GM23338 (cell line): ENCODE measurements at regions not wholly inside any gene's neighbourhood (a gene's known extent, or its start where the extent isn't known, plus 50 kb on each side); places are given as distances from the start of the nearest gene placed in this dataset.

Experiments used
- ATAC-seq: fragments of 200-7000 bp; cut with Tn5 transposase; 3 replicates; pipeline ENCODE4 v1.9.1; 2020
- DNase-seq: peaks from one replicate; pipeline ENCODE4 v3.0.0-alpha.2; 2015; ENCODE audit warnings: low spot score
- H2AFZ ChIP-seq: fragments of 200-600 bp; sonication (generic); 2 replicates; pipeline ENCODE4 v1.8.0; 2016; ENCODE audit warnings: antibody characterized with exemption, mild to moderate bottlenecking, moderate library complexity
- H3F3A ChIP-seq: fragments of 200-600 bp; sonication (generic); replicated peaks from 2 replicates; pipeline ENCODE4 v1.8.0; 2017; ENCODE audit warnings: antibody characterized with exemption, mixed run types, low read depth
- H3K27ac ChIP-seq: fragments of 200-600 bp; sonication (generic); 2 replicates; pipeline ENCODE4 v1.6.1; 2016; ENCODE audit warnings: low read depth
- H3K27me3 ChIP-seq: fragments of 200-600 bp; sonication (generic); 2 replicates; pipeline ENCODE4 v1.8.0; 2016; ENCODE audit warnings: mild to moderate bottlenecking, mixed run types, moderate library complexity; ENCODE audit not compliant: insufficient read depth
- H3K36me3 ChIP-seq: fragments of 200-600 bp; sonication (generic); 2 replicates; pipeline ENCODE4 v1.8.0; 2016; ENCODE audit warnings: mild to moderate bottlenecking; ENCODE audit not compliant: insufficient read depth
- H3K4me1 ChIP-seq: fragments of 200-600 bp; sonication (generic); 2 replicates; pipeline ENCODE4 v1.8.0; 2016; ENCODE audit warnings: mild to moderate bottlenecking, moderate library complexity; ENCODE audit not compliant: insufficient read depth
- H3K4me2 ChIP-seq: fragments of 200-600 bp; sonication (generic); 2 replicates; pipeline ENCODE4 v1.7.1; 2017; ENCODE audit warnings: mixed run types
- H3K4me3 ChIP-seq: fragments of 200-600 bp; sonication (generic); 2 replicates; pipeline ENCODE4 v1.6.1; 2016; ENCODE audit warnings: mixed run types
- H3K79me2 ChIP-seq: fragments of 200-600 bp; sonication (generic); replicated peaks from 2 replicates; pipeline ENCODE4 v1.8.0; 2017; ENCODE audit warnings: mild to moderate bottlenecking; ENCODE audit not compliant: insufficient read depth
- H3K9me2 ChIP-seq: fragments of 200-600 bp; sonication (generic); 2 replicates; pipeline ENCODE4 v1.8.0; 2017; ENCODE audit not compliant: insufficient read depth
- H4K20me1 ChIP-seq: fragments of 200-600 bp; sonication (generic); replicated peaks from 2 replicates; pipeline ENCODE4 v1.8.0; 2017; ENCODE audit warnings: mild to moderate bottlenecking; ENCODE audit not compliant: insufficient read depth
- H3K27ac Mint-ChIP-seq: 2 replicates; pipeline ENCODE4 v1.8.0; 2020; ENCODE audit warnings: inconsistent platforms, mild to moderate bottlenecking, moderate library complexity, mixed read lengths
- H3K27me3 Mint-ChIP-seq: 3 replicates; pipeline ENCODE4 v1.8.0; 2022; ENCODE audit warnings: low read depth, mild to moderate bottlenecking, moderate library complexity, mixed read lengths, inconsistent platforms; ENCODE audit not compliant: insufficient read depth, poor library complexity
- H3K36me3 Mint-ChIP-seq: 3 replicates; pipeline ENCODE4 v1.8.0; 2021; ENCODE audit warnings: low read depth, mild to moderate bottlenecking, inconsistent platforms, moderate library complexity, mixed read lengths
- H3K4me1 Mint-ChIP-seq: 3 replicates; pipeline ENCODE4 v1.8.0; 2020; ENCODE audit warnings: mild to moderate bottlenecking, inconsistent platforms, mixed read lengths
- H3K4me3 Mint-ChIP-seq: 3 replicates; pipeline ENCODE4 v1.8.0; 2021; ENCODE audit warnings: moderate library complexity, mild to moderate bottlenecking, inconsistent platforms, mixed read lengths
- H3K9me3 Mint-ChIP-seq: 3 replicates; pipeline ENCODE4 v1.8.0; 2020; ENCODE audit warnings: moderate library complexity, mild to moderate bottlenecking, inconsistent platforms, mixed read lengths
- CREB1 ChIP-seq: fragments of 250-450 bp; sonication (Bioruptor Pico); IDR thresholded peaks from 2 replicates; pipeline ENCODE4 v1.5.0; 2020; ENCODE audit warnings: low read depth, mild to moderate bottlenecking, moderate library complexity
- EZH2 ChIP-seq: fragments of 200-600 bp; sonication (generic); IDR thresholded peaks from one replicate; pipeline ENCODE4 v1.8.0; 2017; ENCODE audit warnings: antibody characterized with exemption, mild to moderate bottlenecking, low read depth; ENCODE audit not compliant: unreplicated experiment
- EZH2phosphoT487 ChIP-seq: fragments of 200-600 bp; sonication (generic); IDR thresholded peaks from one replicate; pipeline ENCODE4 v1.8.1; 2018; ENCODE audit warnings: antibody characterized with exemption; ENCODE audit not compliant: unreplicated experiment
- JUNB ChIP-seq: IDR thresholded peaks from one replicate; pipeline ENCODE4 v1.6.1; 2016; ENCODE audit warnings: antibody characterized with exemption; ENCODE audit not compliant: unreplicated experiment
- NANOG ChIP-seq: IDR thresholded peaks from 2 replicates; pipeline ENCODE4 v1.6.1; 2016; ENCODE audit warnings: antibody characterized with exemption, borderline replicate concordance
- POLR2AphosphoS5 ChIP-seq: IDR thresholded peaks from 2 replicates; pipeline ENCODE4 v1.6.1; 2016; ENCODE audit warnings: antibody characterized with exemption, low read depth
- STAT1 ChIP-seq: IDR thresholded peaks from one replicate; pipeline ENCODE4 v1.6.1; 2016; ENCODE audit warnings: antibody characterized with exemption; ENCODE audit not compliant: unreplicated experiment
- ZNF114 ChIP-seq: fragments of 250-450 bp; sonication (Bioruptor Pico); IDR thresholded peaks from 2 replicates; pipeline ENCODE4 v1.5.0; 2020; ENCODE audit warnings: mild to moderate bottlenecking, moderate library complexity
- ZNF331 ChIP-seq: fragments of 250-450 bp; sonication (Bioruptor Pico); IDR thresholded peaks from 2 replicates; pipeline ENCODE4 v1.5.0; 2020; ENCODE audit warnings: low read depth, mild to moderate bottlenecking, moderate library complexity
- TF ChIP-seq, protein P1 (sequence below): IDR thresholded peaks from one replicate; pipeline ENCODE4 v1.6.1; 2018; ENCODE audit warnings: antibody characterized with exemption; ENCODE audit not compliant: unreplicated experiment
- TF ChIP-seq, protein P2 (sequence below): fragments of 250-450 bp; sonication (Bioruptor Pico); IDR thresholded peaks from 2 replicates; pipeline ENCODE4 v1.5.0; 2020; ENCODE audit warnings: mild to moderate bottlenecking, moderate library complexity
- TF ChIP-seq, protein P3 (sequence below), 2 experiments: fragments of 200-600 bp in 1 of 2; sonication (generic) in 1 of 2; conservative IDR thresholded peaks; 2 replicates each; pipeline versions ENCODE4 v1.5.1 to v1.6.1; 2016 to 2017; ENCODE audit warnings: antibody characterized with exemption in 2 of 2, low read depth in 2 of 2, mild to moderate bottlenecking in 2 of 2, moderate library complexity in 1 of 2
- TF ChIP-seq, protein P4 (sequence below): IDR thresholded peaks from 2 replicates; pipeline ENCODE4 v1.6.1; 2016; ENCODE audit warnings: antibody characterized with exemption

DNA sequence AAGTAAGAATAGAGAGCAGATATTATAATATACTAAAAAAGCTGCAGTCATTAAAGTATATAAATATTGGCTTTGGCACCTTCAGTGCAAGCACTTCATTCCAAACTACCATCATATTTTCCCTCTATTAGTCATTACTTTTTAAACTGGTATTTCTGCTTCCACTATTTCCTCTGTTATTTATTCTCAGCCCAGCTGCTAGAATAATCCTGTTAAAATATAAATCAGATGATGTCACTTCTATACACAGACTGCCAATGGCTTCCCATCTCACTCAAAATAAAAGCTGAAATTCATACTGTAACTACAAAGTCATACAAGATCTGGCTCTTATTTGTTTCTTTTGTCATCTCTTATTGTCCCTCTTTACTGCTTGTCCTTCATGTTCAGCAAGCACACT is 432.9 kb downstream of the TLE4 start:
- no peak for ATAC-seq
- no peak for DNase-seq
- Mint-ChIP-seq H3K27ac (no peak overlapping the region), H3K27me3 (no peaks in the 10 kb centered on the region), H3K36me3 (no peaks in the 10 kb centered on the region), H3K4me3 (no peak overlapping the region), H3K4me1 (no peaks in the 10 kb centered on the region), H3K9me3 (no peaks in the 10 kb centered on the region)
- H4K20me1 ChIP-seq: no peaks in the 10 kb centered on the region
- no peak overlapping the region for H3K4me3 ChIP-seq
- no peaks in the 10 kb centered on the region for H3K36me3 ChIP-seq
- TF ChIP-seq EZH2: no peak
- no peak for TF ChIP-seq POLR2AphosphoS5
- no peak for TF ChIP-seq EZH2phosphoT487
- TF ChIP-seq ZNF331 (CRISPR knock-in tag): no peak
- TF ChIP-seq JUNB: no peak
- TF ChIP-seq, protein P1, sequence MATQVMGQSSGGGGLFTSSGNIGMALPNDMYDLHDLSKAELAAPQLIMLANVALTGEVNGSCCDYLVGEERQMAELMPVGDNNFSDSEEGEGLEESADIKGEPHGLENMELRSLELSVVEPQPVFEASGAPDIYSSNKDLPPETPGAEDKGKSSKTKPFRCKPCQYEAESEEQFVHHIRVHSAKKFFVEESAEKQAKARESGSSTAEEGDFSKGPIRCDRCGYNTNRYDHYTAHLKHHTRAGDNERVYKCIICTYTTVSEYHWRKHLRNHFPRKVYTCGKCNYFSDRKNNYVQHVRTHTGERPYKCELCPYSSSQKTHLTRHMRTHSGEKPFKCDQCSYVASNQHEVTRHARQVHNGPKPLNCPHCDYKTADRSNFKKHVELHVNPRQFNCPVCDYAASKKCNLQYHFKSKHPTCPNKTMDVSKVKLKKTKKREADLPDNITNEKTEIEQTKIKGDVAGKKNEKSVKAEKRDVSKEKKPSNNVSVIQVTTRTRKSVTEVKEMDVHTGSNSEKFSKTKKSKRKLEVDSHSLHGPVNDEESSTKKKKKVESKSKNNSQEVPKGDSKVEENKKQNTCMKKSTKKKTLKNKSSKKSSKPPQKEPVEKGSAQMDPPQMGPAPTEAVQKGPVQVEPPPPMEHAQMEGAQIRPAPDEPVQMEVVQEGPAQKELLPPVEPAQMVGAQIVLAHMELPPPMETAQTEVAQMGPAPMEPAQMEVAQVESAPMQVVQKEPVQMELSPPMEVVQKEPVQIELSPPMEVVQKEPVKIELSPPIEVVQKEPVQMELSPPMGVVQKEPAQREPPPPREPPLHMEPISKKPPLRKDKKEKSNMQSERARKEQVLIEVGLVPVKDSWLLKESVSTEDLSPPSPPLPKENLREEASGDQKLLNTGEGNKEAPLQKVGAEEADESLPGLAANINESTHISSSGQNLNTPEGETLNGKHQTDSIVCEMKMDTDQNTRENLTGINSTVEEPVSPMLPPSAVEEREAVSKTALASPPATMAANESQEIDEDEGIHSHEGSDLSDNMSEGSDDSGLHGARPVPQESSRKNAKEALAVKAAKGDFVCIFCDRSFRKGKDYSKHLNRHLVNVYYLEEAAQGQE: no peak
- TF ChIP-seq, protein P2, sequence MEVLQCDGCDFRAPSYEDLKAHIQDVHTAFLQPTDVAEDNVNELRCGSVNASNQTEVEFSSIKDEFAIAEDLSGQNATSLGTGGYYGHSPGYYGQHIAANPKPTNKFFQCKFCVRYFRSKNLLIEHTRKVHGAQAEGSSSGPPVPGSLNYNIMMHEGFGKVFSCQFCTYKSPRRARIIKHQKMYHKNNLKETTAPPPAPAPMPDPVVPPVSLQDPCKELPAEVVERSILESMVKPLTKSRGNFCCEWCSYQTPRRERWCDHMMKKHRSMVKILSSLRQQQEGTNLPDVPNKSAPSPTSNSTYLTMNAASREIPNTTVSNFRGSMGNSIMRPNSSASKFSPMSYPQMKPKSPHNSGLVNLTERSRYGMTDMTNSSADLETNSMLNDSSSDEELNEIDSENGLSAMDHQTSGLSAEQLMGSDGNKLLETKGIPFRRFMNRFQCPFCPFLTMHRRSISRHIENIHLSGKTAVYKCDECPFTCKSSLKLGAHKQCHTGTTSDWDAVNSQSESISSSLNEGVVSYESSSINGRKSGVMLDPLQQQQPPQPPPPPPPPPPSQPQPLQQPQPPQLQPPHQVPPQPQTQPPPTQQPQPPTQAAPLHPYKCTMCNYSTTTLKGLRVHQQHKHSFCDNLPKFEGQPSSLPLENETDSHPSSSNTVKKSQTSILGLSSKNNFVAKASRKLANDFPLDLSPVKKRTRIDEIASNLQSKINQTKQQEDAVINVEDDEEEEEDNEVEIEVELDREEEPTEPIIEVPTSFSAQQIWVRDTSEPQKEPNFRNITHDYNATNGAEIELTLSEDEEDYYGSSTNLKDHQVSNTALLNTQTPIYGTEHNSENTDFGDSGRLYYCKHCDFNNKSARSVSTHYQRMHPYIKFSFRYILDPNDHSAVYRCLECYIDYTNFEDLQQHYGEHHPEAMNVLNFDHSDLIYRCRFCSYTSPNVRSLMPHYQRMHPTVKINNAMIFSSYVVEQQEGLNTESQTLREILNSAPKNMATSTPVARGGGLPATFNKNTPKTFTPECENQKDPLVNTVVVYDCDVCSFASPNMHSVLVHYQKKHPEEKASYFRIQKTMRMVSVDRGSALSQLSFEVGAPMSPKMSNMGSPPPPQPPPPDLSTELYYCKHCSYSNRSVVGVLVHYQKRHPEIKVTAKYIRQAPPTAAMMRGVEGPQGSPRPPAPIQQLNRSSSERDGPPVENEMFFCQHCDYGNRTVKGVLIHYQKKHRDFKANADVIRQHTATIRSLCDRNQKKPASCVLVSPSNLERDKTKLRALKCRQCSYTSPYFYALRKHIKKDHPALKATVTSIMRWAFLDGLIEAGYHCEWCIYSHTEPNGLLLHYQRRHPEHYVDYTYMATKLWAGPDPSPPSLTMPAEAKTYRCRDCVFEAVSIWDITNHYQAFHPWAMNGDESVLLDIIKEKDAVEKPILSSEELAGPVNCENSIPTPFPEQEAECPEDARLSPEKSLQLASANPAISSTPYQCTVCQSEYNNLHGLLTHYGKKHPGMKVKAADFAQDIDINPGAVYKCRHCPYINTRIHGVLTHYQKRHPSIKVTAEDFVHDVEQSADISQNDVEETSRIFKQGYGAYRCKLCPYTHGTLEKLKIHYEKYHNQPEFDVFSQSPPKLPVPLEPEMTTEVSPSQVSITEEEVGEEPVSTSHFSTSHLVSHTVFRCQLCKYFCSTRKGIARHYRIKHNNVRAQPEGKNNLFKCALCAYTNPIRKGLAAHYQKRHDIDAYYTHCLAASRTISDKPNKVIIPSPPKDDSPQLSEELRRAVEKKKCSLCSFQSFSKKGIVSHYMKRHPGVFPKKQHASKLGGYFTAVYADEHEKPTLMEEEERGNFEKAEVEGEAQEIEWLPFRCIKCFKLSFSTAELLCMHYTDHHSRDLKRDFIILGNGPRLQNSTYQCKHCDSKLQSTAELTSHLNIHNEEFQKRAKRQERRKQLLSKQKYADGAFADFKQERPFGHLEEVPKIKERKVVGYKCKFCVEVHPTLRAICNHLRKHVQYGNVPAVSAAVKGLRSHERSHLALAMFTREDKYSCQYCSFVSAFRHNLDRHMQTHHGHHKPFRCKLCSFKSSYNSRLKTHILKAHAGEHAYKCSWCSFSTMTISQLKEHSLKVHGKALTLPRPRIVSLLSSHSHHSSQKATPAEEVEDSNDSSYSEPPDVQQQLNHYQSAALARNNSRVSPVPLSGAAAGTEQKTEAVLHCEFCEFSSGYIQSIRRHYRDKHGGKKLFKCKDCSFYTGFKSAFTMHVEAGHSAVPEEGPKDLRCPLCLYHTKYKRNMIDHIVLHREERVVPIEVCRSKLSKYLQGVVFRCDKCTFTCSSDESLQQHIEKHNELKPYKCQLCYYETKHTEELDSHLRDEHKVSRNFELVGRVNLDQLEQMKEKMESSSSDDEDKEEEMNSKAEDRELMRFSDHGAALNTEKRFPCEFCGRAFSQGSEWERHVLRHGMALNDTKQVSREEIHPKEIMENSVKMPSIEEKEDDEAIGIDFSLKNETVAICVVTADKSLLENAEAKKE (CRISPR knock-in tag): no peak
- TF ChIP-seq CREB1 (CRISPR knock-in tag): no peak
- TF ChIP-seq, protein P3, sequence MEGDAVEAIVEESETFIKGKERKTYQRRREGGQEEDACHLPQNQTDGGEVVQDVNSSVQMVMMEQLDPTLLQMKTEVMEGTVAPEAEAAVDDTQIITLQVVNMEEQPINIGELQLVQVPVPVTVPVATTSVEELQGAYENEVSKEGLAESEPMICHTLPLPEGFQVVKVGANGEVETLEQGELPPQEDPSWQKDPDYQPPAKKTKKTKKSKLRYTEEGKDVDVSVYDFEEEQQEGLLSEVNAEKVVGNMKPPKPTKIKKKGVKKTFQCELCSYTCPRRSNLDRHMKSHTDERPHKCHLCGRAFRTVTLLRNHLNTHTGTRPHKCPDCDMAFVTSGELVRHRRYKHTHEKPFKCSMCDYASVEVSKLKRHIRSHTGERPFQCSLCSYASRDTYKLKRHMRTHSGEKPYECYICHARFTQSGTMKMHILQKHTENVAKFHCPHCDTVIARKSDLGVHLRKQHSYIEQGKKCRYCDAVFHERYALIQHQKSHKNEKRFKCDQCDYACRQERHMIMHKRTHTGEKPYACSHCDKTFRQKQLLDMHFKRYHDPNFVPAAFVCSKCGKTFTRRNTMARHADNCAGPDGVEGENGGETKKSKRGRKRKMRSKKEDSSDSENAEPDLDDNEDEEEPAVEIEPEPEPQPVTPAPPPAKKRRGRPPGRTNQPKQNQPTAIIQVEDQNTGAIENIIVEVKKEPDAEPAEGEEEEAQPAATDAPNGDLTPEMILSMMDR (conservative IDR thresholded peaks at IDR 0.05; ENCODE audit: low read depth in 2 of 2): no peak
- TF ChIP-seq ZNF114: no peak
- TF ChIP-seq, protein P4, sequence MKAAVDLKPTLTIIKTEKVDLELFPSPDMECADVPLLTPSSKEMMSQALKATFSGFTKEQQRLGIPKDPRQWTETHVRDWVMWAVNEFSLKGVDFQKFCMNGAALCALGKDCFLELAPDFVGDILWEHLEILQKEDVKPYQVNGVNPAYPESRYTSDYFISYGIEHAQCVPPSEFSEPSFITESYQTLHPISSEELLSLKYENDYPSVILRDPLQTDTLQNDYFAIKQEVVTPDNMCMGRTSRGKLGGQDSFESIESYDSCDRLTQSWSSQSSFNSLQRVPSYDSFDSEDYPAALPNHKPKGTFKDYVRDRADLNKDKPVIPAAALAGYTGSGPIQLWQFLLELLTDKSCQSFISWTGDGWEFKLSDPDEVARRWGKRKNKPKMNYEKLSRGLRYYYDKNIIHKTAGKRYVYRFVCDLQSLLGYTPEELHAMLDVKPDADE: no peak
- TF ChIP-seq NANOG: no peak
- no peak for TF ChIP-seq STAT1
- no peak overlapping the region for H2AFZ ChIP-seq
- H3F3A ChIP-seq: no peaks in the 10 kb centered on the region
- no peak overlapping the region for H3K27ac ChIP-seq
- H3K27me3 ChIP-seq: no peaks in the 10 kb centered on the region
- no peaks in the 10 kb centered on the region for H3K79me2 ChIP-seq
- no peaks in the 10 kb centered on the region for H3K4me1 ChIP-seq
- H3K9me2 ChIP-seq: no peaks in the 10 kb centered on the region
- H3K4me2 ChIP-seq: no peak overlapping the region
